CD4-positive, alpha-beta T cell treated with Interleukin-21 for 1 hour (primary cell): ENCODE measurements at regions not wholly inside any gene's neighbourhood (a gene's known extent, or its start where the extent isn't known, plus 50 kb on each side); places are given as distances from the start of the nearest gene placed in this dataset.

Source experiments
- DNase-seq: peaks from one replicate; pipeline ENCODE4 v3.0.0-alpha.2; 2020

- no peak for DNase-seq
Measured at GRCh38 chr6:121499666-121500065, 64.2 kb downstream of the GJA1 start.

GRCh38 chr6:121503589-121503991 is 68.1 kb downstream of the GJA1 start:
- DNase-seq, result no peak

GRCh38 chr6:121504227-121504626 is 68.8 kb downstream of the GJA1 start:
- DNase-seq, result no peak

GRCh38 chr6:121505284-121505683 is 69.8 kb downstream of the GJA1 start:
- no peak for DNase-seq

- DNase-seq, result no peak
Measured at GRCh38 chr6:121506761-121507754, 71.6 kb downstream of the GJA1 start.

GRCh38 chr6:121510568-121511177 is 75.2 kb downstream of the GJA1 start:
- DNase-seq, result no peak

- DNase-seq, result no peak
Measured at GRCh38 chr6:121515630-121516265, 80.3 kb downstream of the GJA1 start.

GRCh38 chr6:121516331-121516730 is 80.9 kb downstream of the GJA1 start:
- no peak for DNase-seq

- DNase-seq, result no peak
Measured at GRCh38 chr6:121520337-121521163, 85.1 kb downstream of the GJA1 start.

- no peak for DNase-seq
Measured at GRCh38 chr6:121521164-121521555, 85.7 kb downstream of the GJA1 start.

- no peak for DNase-seq
Measured at GRCh38 chr6:121522265-121522664, 86.8 kb downstream of the GJA1 start.

- DNase-seq, result no peak
Measured at GRCh38 chr6:121522771-121523386, 87.4 kb downstream of the GJA1 start.

- DNase-seq, result no peak
Measured at GRCh38 chr6:121523628-121524027, 88.2 kb downstream of the GJA1 start.

GRCh38 chr6:121526282-121526681 is 90.8 kb downstream of the GJA1 start:
- no peak for DNase-seq

GRCh38 chr6:121531658-121532169 is 96.3 kb downstream of the GJA1 start:
- no peak for DNase-seq

GRCh38 chr6:121533321-121533841 is 97.9 kb downstream of the GJA1 start:
- DNase-seq, result no peak

GRCh38 chr6:121535777-121536176 is 100.3 kb downstream of the GJA1 start:
- DNase-seq, result no peak

- no peak for DNase-seq
Measured at GRCh38 chr6:121536345-121536744, 100.9 kb downstream of the GJA1 start.

GRCh38 chr6:121539439-121539838 is 104.0 kb downstream of the GJA1 start:
- DNase-seq, result no peak

GRCh38 chr6:121540210-121540609 is 104.8 kb downstream of the GJA1 start:
- DNase-seq, result no peak

GRCh38 chr6:121544691-121545090 is 109.2 kb downstream of the GJA1 start:
- no peak for DNase-seq

- no peak for DNase-seq
Measured at GRCh38 chr6:121548131-121548530, 112.7 kb downstream of the GJA1 start.
